ENCODE measurements at regions not wholly inside any gene's neighbourhood (a gene's known extent, or its start where the extent isn't known, plus 50 kb on each side); places are given as distances from the start of the nearest gene placed in this dataset.

DNA sequence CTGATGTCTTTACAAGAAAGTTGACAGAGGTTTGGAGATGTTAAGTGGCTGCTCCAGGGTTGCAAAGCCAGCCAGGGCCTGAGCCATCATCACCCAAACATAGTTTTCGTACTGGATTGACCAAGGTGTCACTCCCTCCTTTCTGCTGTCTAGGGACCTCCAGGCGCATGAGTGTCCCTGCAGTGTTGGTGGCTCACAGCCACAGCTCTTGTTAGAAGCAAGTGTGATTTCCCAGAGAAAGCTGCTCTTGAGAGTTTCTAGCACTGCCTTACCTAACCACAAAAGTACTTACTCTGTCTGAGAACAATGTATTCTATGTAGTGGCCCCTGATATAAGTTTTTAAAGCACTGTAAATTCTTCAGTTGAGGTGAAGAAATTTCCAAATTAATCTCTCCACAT, 144.1 kb downstream of the SOX2 start:
- no peak overlapping the region for H3K27ac ChIP-seq
- TF ChIP-seq, protein P1, sequence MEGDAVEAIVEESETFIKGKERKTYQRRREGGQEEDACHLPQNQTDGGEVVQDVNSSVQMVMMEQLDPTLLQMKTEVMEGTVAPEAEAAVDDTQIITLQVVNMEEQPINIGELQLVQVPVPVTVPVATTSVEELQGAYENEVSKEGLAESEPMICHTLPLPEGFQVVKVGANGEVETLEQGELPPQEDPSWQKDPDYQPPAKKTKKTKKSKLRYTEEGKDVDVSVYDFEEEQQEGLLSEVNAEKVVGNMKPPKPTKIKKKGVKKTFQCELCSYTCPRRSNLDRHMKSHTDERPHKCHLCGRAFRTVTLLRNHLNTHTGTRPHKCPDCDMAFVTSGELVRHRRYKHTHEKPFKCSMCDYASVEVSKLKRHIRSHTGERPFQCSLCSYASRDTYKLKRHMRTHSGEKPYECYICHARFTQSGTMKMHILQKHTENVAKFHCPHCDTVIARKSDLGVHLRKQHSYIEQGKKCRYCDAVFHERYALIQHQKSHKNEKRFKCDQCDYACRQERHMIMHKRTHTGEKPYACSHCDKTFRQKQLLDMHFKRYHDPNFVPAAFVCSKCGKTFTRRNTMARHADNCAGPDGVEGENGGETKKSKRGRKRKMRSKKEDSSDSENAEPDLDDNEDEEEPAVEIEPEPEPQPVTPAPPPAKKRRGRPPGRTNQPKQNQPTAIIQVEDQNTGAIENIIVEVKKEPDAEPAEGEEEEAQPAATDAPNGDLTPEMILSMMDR (conservative IDR thresholded peaks at IDR 0.05) = no peak
- no peak for TF ChIP-seq ZFX (IDR thresholded peaks at IDR 0.05)

DNA sequence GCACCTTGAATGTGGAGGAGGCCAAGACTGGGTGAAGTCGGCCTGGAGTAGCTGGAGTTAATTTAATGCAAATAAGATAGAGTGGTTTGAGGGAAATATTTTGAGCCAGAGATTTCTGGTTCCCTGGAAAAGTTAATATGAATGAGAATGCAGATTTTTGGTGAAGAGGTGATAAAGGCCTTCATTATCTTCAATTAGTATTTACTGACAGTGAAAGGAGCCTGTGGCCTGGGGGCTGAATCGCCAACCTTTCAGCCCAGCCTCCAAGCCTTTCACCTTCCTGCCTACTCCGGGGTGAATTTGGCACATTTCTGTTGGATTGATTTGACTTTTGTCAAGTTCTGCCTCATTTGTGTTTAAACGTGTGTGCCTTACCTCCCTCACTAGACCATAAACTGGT, 147.8 kb downstream of the SOX2 start:
- no peak overlapping the region for H3K27ac ChIP-seq
- TF ChIP-seq, protein P1 (conservative IDR thresholded peaks at IDR 0.05) = no peak
- no peak for TF ChIP-seq ZFX (IDR thresholded peaks at IDR 0.05)

DNA sequence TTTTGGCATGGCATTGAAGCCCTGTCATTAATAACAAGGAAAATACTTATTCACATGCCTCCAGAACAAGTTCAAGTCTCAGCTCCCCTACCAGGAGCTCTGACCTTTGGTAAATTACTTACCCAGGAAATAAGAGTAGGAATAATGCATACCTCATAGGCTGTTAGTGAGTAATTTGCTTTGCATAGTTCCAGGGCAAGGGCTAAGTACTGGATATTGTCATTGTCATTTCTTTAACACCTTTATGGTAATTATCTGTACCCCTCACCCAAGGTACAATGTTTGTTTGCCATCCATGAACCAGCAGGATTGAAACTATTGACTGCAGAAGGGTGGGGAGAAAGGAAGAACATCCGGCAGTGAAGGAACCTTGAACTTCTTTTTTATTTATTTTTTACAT, 148.5 kb downstream of the SOX2 start:
- no peak overlapping the region for H3K27ac ChIP-seq
- TF ChIP-seq ZFX (IDR thresholded peaks at IDR 0.05) = no peak
- TF ChIP-seq, protein P1 (conservative IDR thresholded peaks at IDR 0.05) = no peak

DNA sequence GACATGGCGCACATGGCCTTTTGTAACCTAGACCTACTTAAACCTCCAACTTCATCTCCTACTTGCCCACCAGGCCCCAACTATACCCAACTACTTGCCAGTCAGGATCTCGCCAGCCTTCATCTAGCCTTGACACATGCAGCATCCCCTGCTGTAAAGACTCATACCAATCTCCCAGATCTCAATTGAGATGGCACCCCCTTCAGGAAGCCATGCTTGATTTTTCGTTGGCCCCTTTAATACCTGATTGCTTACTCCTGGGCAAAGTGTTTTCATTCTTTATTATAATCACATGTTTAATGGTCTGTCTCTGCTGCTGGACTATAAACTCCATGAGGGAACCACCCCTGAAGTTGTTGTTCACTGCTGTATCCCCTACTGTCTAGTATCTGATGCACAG, 150.8 kb downstream of the SOX2 start:
- TF ChIP-seq ZFX (IDR thresholded peaks at IDR 0.05) = no peak
- TF ChIP-seq, protein P1 (conservative IDR thresholded peaks at IDR 0.05) = no peak
- H3K27ac ChIP-seq = no peak overlapping the region

DNA sequence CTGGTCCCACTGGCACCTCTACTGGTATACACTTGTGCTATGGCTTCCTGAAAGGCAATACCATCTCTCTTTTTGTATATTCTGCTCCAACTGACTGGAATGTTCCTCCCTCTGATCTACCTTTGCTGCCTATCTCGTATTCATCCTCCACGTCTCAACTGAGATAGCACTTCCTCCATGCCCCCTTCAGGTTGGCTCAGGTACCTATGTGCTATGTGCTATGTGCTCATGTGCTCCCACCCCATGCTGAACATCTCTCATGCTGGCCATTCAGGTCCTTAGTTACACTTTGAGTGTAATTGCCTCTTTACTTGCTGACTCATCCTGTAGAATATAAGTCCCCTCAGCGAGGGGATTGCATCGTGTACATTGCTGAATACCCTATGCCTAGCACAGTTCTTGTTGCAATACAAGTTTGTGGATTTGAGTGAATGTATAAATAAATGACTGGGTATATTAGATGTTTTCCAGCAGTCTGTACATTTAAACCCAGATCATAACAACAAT, 156.9 kb downstream of the SOX2 start:
- H3K27ac ChIP-seq = no peak overlapping the region
- TF ChIP-seq, protein P1 (conservative IDR thresholded peaks at IDR 0.05) = no peak
- no peak for TF ChIP-seq ZFX (IDR thresholded peaks at IDR 0.05)

DNA sequence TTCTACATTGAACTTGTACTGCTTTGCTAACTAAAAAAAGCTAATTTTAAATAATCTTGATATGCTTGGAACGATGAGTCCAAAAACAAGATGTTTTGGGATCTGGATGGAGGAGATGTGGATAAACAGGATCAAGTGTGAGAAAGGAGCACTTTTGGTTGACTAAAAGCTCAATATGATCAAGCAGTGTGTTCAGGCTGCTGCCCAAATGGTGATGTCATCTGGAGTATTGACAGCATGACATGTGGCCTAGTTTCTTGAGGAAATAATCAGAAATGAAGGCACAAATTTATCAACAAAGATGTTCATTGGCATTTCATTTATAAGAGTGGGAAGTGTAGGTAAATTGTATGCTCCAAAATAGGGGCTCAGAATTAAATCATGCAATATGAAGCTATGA, 161.2 kb downstream of the SOX2 start:
- no peak overlapping the region for H3K27ac ChIP-seq
- TF ChIP-seq, protein P1 (conservative IDR thresholded peaks at IDR 0.05) = no peak
- no peak for TF ChIP-seq ZFX (IDR thresholded peaks at IDR 0.05)

DNA sequence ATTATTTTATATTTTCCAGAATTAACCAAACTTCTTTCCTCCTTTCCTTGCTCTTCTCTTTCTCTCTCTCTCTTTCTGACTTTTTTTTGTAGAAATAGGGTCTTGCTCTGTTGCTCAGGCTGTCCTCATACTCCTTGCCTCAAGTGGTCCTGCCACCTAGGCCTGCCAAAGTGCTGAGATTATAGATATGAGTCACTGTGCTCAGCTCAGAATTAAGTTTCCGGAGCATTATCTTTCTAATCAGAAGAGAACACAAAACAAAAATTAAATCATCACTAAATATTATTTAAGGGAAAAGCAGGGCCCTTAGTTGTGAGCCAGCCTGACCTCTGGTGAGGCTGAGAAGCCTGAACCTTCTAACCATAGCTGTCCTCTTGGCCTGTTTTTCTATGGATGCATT, 168.2 kb downstream of the SOX2 start:
- H3K27ac ChIP-seq = no peak overlapping the region
- TF ChIP-seq ZFX (IDR thresholded peaks at IDR 0.05) = no peak
- TF ChIP-seq, protein P1 (conservative IDR thresholded peaks at IDR 0.05) = no peak

Measured in C4-2B (cell line).